Stimulated activated memory B cell treated with anti-CD40 and anti-IgM and Interleukin-4, amounts not matched to agents 10 μg/mL and 1 μg/mL and 100 μg/mL, for 72 hours (primary cell): ENCODE measurements at regions not wholly inside any gene's neighbourhood (a gene's known extent, or its start where the extent isn't known, plus 50 kb on each side); places are given as distances from the start of the nearest gene placed in this dataset.

ENCODE experiments used
- ATAC-seq: fragments of 150-1000 bp; cut with Tn5 transposase; 2 replicates; pipeline ENCODE4 v1.10.0; 2021
- H3K27ac Mint-ChIP-seq: one replicate; pipeline ENCODE4 v1.8.0; 2022; ENCODE audit warnings: mild to moderate bottlenecking, mixed read lengths
- H3K27me3 Mint-ChIP-seq: one replicate; pipeline ENCODE4 v1.8.0; 2022; ENCODE audit warnings: mixed read lengths
- H3K36me3 Mint-ChIP-seq: one replicate; pipeline ENCODE4 v1.8.0; 2022; ENCODE audit warnings: mixed read lengths
- H3K4me1 Mint-ChIP-seq: one replicate; pipeline ENCODE4 v1.8.0; 2022; ENCODE audit warnings: mixed read lengths
- H3K4me3 Mint-ChIP-seq: one replicate; pipeline ENCODE4 v1.8.0; 2022; ENCODE audit warnings: mild to moderate bottlenecking, moderate library complexity, mixed read lengths
- H3K9me3 Mint-ChIP-seq: one replicate; pipeline ENCODE4 v1.8.0; 2022; ENCODE audit warnings: mixed read lengths

DNA sequence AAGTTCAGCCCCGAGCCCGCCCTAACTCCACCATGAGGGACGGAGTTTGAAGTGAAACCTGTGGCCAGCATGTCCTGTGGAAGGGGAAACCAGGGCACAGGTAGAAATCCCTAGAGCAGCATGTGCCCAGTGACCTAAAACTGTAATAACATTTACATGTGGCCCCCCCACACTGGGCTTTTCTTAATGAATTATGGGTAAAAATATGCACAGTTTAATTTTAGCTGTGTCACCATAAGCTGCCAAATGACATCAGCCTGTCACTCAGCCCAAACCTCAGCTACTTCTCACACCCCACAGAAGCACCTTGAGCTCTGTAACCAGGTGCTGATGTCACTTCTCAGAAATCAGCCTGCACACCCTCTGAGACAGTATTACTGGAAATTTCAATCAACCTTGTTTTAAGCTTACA, 50.0 kb upstream of the SLC19A1 start:
- Mint-ChIP-seq H3K4me3 (no peak overlapping the region), H3K36me3 (peaks cover 7% of the 10 kb centered on the region), H3K4me1 (peaks cover 15% of the 10 kb centered on the region), H3K27me3 (peaks cover 38% of the 10 kb centered on the region), H3K9me3 (peaks cover 13% of the 10 kb centered on the region), H3K27ac (no peak overlapping the region)
- peak; percentile 73 for ATAC-seq

DNA sequence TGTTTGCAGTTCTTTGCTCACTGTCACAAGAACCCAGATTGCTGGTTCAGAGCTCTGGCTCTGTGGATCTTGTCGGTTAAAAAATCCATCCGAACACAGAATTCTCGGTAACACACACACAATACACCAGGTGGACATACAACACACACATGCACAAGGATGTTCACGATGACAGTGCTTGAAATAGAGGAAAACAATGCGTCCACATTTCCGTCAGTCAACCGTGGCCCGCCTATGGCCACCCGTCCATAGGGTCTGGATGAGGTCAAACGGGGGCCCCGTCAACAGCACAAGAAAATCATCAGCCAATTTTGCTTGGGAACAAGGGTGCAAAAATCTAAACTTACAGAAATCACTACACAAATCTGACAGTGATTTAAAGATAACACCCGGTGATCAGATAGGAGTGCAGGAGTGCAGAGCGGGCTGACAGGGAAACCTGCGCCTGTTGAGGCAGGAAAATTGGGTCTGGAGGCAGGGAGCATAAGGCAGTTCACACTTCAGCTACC, 50.4 kb upstream of the SLC19A1 start:
- Mint-ChIP-seq H3K4me1 (peaks cover 15% of the 10 kb centered on the region), H3K9me3 (peaks cover 11% of the 10 kb centered on the region), H3K4me3 (no peak overlapping the region), H3K27ac (no peak overlapping the region), H3K36me3 (peaks cover 7% of the 10 kb centered on the region), H3K27me3 (peaks cover 38% of the 10 kb centered on the region)
- no peak for ATAC-seq

DNA sequence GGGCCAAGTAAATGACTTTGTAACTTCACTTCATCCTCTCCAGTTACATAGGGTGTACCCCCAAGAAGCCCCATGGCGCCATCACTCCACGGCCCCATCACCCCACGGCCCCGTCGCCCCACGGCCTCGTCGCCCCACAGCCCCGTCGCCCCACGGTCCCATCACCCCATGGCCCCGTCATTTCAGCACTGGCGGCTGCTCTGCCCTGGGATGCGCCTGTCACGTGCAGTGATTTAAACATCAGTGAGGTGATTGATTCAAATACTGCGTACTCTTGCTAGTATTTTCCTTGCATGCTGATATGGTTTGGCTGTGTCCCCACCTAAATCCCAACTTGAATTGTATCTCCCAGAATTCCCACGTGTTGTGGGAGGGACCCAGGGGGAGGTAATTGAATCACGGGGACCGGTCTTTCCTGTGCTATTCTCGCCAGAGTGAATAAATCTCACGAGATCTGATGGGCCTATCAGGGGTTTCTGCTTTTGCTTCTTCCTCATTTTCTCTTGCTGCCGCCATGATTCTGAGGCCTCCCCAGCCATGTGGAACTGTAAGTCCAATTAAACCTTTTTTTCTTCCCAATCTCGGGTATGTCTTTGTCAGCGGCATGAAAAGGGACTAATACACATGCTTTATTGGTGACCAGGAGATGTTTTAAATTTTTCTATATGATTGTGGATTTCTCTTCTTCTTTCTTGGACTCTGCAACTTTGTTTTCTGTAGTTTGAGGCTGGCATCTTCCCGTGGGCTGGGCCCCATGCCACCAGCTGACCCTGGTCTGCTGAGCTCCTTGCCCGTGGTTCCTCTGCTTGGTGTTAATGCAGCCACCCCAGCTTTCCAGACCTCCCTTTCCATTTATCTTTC, 50.1 kb upstream of the PCBP3 start:
- H3K4me1 Mint-ChIP-seq = peaks cover 15% of the 10 kb centered on the region
- peak overlapping the region; percentile 12 for H3K4me3 Mint-ChIP-seq
- H3K27me3 Mint-ChIP-seq = peaks cover 33% of the 10 kb centered on the region
- no peak for ATAC-seq
- H3K9me3 Mint-ChIP-seq = peaks cover 8% of the 10 kb centered on the region
- H3K27ac Mint-ChIP-seq = no peak overlapping the region
- H3K36me3 Mint-ChIP-seq = peaks cover 7% of the 10 kb centered on the region
